ENCODE measurements at regions not wholly inside any gene's neighbourhood (a gene's known extent, or its start where the extent isn't known, plus 50 kb on each side); places are given as distances from the start of the nearest gene placed in this dataset.

DNA sequence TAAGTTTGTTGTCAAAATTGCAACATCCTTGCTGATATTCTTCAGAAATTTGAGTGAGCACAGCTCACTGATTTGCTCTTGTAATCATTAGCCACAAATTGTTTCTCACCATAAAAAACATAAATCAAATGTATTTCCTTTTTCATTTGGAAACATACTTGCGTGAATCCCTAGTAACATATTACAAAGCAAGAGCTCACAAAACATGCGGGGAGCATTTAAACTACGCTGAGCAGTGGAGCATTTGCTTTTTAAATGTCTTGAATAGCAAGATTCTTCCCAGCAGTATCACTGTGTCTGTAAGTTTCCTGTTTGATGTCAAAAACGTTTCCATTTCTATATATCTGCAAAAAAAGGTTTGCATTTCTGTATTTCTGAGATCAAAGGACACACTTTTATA lies 788.3 kb upstream of the SALL3 start:
- no peaks in the 10 kb centered on the region for H3K27me3 ChIP-seq (ENCODE audit: insufficient read depth, low read depth)
- no peak overlapping the region for H2AFZ ChIP-seq (ENCODE audit: low read depth)
- H3K36me3 ChIP-seq (ENCODE audit: insufficient read depth), result no peaks in the 10 kb centered on the region
- no peaks in the 10 kb centered on the region for H3K79me2 ChIP-seq (ENCODE audit: insufficient read depth, low read depth)
- no peak overlapping the region for H3K4me3 ChIP-seq (IDR thresholded peaks at IDR 0.05; ENCODE audit: insufficient read depth, low read depth, low read length)
- TF ChIP-seq, protein P1, sequence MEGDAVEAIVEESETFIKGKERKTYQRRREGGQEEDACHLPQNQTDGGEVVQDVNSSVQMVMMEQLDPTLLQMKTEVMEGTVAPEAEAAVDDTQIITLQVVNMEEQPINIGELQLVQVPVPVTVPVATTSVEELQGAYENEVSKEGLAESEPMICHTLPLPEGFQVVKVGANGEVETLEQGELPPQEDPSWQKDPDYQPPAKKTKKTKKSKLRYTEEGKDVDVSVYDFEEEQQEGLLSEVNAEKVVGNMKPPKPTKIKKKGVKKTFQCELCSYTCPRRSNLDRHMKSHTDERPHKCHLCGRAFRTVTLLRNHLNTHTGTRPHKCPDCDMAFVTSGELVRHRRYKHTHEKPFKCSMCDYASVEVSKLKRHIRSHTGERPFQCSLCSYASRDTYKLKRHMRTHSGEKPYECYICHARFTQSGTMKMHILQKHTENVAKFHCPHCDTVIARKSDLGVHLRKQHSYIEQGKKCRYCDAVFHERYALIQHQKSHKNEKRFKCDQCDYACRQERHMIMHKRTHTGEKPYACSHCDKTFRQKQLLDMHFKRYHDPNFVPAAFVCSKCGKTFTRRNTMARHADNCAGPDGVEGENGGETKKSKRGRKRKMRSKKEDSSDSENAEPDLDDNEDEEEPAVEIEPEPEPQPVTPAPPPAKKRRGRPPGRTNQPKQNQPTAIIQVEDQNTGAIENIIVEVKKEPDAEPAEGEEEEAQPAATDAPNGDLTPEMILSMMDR (conservative IDR thresholded peaks at IDR 0.05; ENCODE audit: low read depth, low read length), result no peak
- no peak overlapping the region for H3K4me2 ChIP-seq
- no peak overlapping the region for H3K27ac ChIP-seq
- H3K9ac ChIP-seq, result no peak overlapping the region
- peaks cover 9% of the 10 kb centered on the region for H3K4me1 ChIP-seq (ENCODE audit: low read depth, poor library complexity, severe bottlenecking)
- H4K20me1 ChIP-seq (ENCODE audit: insufficient read depth), result no peaks in the 10 kb centered on the region

DNA sequence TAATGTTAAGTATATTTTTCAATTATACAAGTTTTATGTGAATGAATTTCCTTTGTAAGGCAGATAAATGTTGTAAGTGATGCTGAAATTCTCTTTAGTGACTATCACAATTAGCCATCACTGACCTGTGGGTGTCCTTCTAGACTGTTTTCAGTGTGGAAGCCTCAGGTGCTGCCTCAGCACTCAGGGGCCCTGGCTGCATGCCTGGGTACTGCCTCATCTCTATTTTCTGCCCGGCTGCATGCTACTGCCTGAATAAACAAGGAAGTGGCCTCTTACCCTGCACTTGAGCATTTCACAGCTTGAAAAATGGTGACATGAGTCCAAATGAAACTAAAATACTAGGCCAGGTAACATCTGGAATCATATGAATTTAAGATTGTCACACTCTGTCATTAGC lies 787.6 kb upstream of the SALL3 start:
- no peak overlapping the region for H3K4me2 ChIP-seq
- no peak overlapping the region for H3K9ac ChIP-seq
- H3K36me3 ChIP-seq (ENCODE audit: insufficient read depth), result no peaks in the 10 kb centered on the region
- H3K79me2 ChIP-seq (ENCODE audit: insufficient read depth, low read depth), result no peaks in the 10 kb centered on the region
- H3K4me3 ChIP-seq (IDR thresholded peaks at IDR 0.05; ENCODE audit: insufficient read depth, low read depth, low read length), result no peak overlapping the region
- TF ChIP-seq, protein P1 (conservative IDR thresholded peaks at IDR 0.05; ENCODE audit: low read depth, low read length), result no peak
- H3K27ac ChIP-seq, result no peak overlapping the region
- no peaks in the 10 kb centered on the region for H4K20me1 ChIP-seq (ENCODE audit: insufficient read depth)
- H2AFZ ChIP-seq (ENCODE audit: low read depth), result peak overlapping the region; percentile 2; the same call in 1 of the 2 replicates
- no peaks in the 10 kb centered on the region for H3K27me3 ChIP-seq (ENCODE audit: insufficient read depth, low read depth)
- peaks cover 9% of the 10 kb centered on the region for H3K4me1 ChIP-seq (ENCODE audit: low read depth, poor library complexity, severe bottlenecking)

DNA sequence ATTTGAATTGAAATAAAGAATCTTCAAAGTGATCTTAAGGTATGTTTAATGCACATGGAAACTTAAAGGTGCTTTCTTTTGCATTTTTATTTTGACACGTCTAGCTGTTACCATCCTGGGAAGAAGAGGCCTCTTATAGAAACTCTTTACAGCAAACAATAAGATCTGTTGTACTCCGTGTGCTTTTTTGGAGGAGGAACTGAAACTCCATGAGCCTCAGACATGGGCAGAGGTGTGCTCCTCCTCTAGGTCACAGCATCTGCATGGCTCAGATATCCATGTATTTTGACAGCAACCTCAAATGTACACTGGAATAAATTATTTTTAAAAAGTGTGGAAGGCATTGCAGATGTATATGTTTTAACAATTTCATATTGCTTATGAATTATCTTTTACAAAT lies 783.3 kb upstream of the SALL3 start:
- Histone ChIP-seq H3K9ac (no peak overlapping the region), H3K79me2 (ENCODE audit: insufficient read depth, low read depth) (no peaks in the 10 kb centered on the region), H3K4me3 (IDR thresholded peaks at IDR 0.05; ENCODE audit: insufficient read depth, low read depth, low read length) (no peak overlapping the region), H3K4me1 (ENCODE audit: low read depth, poor library complexity, severe bottlenecking) (peaks cover 9% of the 10 kb centered on the region), H3K27me3 (ENCODE audit: insufficient read depth, low read depth) (no peaks in the 10 kb centered on the region), H3K27ac (no peak overlapping the region), H4K20me1 (ENCODE audit: insufficient read depth) (no peaks in the 10 kb centered on the region), H3K4me2 (no peak overlapping the region), H3K36me3 (ENCODE audit: insufficient read depth) (no peaks in the 10 kb centered on the region), H2AFZ (ENCODE audit: low read depth) (no peak overlapping the region)
- TF ChIP-seq, protein P1 (conservative IDR thresholded peaks at IDR 0.05; ENCODE audit: low read depth, low read length), result no peak

DNA sequence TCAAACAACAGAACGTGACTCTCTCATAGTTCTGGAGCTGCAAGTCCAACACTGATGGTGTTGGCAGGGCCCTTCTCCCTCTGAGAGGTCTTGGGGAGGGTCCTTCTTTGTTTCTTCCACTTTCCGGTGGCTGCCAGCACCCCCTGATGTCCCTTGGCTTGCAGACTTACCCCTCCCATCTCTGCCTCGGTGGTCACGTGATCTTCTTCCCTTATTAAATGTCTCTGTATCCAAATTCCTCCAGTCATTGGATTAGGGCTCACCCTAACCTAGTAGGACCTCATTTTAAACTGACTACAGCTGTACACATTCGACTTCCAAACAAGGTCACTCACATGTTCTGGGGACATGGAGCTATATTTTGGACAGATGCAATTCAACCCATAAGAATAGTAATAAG lies 780.6 kb upstream of the SALL3 start:
- H3K27ac ChIP-seq, result no peak overlapping the region

More for the DNA sequence above, 780.6 kb upstream of the SALL3 start:
- no peaks in the 10 kb centered on the region for H3K27me3 ChIP-seq (ENCODE audit: insufficient read depth, low read depth)
- H4K20me1 ChIP-seq (ENCODE audit: insufficient read depth), result no peaks in the 10 kb centered on the region
- H2AFZ ChIP-seq (ENCODE audit: low read depth), result no peak overlapping the region
- H3K4me1 ChIP-seq (ENCODE audit: low read depth, poor library complexity, severe bottlenecking), result no peaks in the 10 kb centered on the region
- no peak overlapping the region for H3K4me2 ChIP-seq
- H3K79me2 ChIP-seq (ENCODE audit: insufficient read depth, low read depth), result no peaks in the 10 kb centered on the region
- no peak overlapping the region for H3K9ac ChIP-seq
- TF ChIP-seq, protein P1 (conservative IDR thresholded peaks at IDR 0.05; ENCODE audit: low read depth, low read length), result no peak
- no peak overlapping the region for H3K4me3 ChIP-seq (IDR thresholded peaks at IDR 0.05; ENCODE audit: insufficient read depth, low read depth, low read length)
- H3K36me3 ChIP-seq (ENCODE audit: insufficient read depth), result no peaks in the 10 kb centered on the region

Measured in KMS-11 (cell line).